IMR-90 (cell line): ENCODE measurements at regions not wholly inside any gene's neighbourhood (a gene's known extent, or its start where the extent isn't known, plus 50 kb on each side); places are given as distances from the start of the nearest gene placed in this dataset.
A peak's percentile ranks its signal among the peaks of the same experiment; 100 is the strongest.

Experiments used
- ATAC-seq: fragments of 200-7000 bp; cut with Tn5 transposase; 2 replicates; pipeline ENCODE4 v1.9.1; 2020; ENCODE audit warnings: low read depth, mild to moderate bottlenecking, moderate library complexity
- BruUV-seq: library from RNA; stranded (reverse); fragments of 400-500 nt; replicated peaks from 2 replicates; lab custom pipeline; 2021; lab: Mats Ljungman, UMichigan
- CTCF ChIA-PET: fragments of 300-600 bp; formaldehyde crosslinking; extraction: SDS; loops from one replicate; lab custom pipeline; 2021; ENCODE audit warnings: antibody characterized with exemption; lab: Yijun Ruan, JAX
- POLR2A ChIA-PET: fragments of 300-600 bp; sonication (Branson Sonifier 250); formaldehyde crosslinking; loops from one replicate; lab custom pipeline; 2022; ENCODE audit warnings: antibody characterized with exemption; ENCODE audit not compliant: unreplicated experiment; lab: Charles Lee
- DNase-seq: peaks from one replicate; pipeline ENCODE4 v3.0.0; 2013
- H2AFZ ChIP-seq: replicated peaks from 2 replicates; pipeline ENCODE3; 2013; ENCODE audit warnings: low read length, mild to moderate bottlenecking; ENCODE audit not compliant: poor library complexity
- H2AK5ac ChIP-seq: 2 replicates; pipeline ENCODE4 v1.6.1; 2013; ENCODE audit warnings: low read depth, low read length, inconsistent platforms
- H2AK9ac ChIP-seq: replicated peaks from 2 replicates; pipeline ENCODE3; 2013; ENCODE audit warnings: mild to moderate bottlenecking, low read depth, low read length, moderate library complexity; ENCODE audit not compliant: poor library complexity
- H2BK120ac ChIP-seq: 2 replicates; pipeline ENCODE4 v1.6.1; 2013; ENCODE audit warnings: low read depth, low read length, inconsistent platforms
- H2BK15ac ChIP-seq: 3 replicates; pipeline ENCODE4 v1.6.1; 2013; ENCODE audit warnings: low read depth, low read length, inconsistent platforms
- H2BK20ac ChIP-seq: 2 replicates; pipeline ENCODE4 v1.6.1; 2013; ENCODE audit warnings: low read depth, mild to moderate bottlenecking, inconsistent platforms, low read length, moderate library complexity
- H2BK5ac ChIP-seq: 2 replicates; pipeline ENCODE4 v1.6.1; 2013; ENCODE audit warnings: mild to moderate bottlenecking, low read depth, low read length, inconsistent platforms; ENCODE audit not compliant: poor library complexity, severe bottlenecking
- H3K14ac ChIP-seq: replicated peaks from 2 replicates; pipeline ENCODE4 v1.6.1; 2013; ENCODE audit warnings: low read depth, low read length, inconsistent platforms
- H3K18ac ChIP-seq: 2 replicates; pipeline ENCODE4 v1.6.1; 2013; ENCODE audit warnings: low read depth, low read length, control low read depth
- H3K23ac ChIP-seq: 2 replicates; pipeline ENCODE4 v1.6.1; 2013; ENCODE audit warnings: low read depth, low read length, inconsistent platforms
- H3K27ac ChIP-seq: 2 replicates; pipeline ENCODE4 v1.5.1; 2013; ENCODE audit warnings: mild to moderate bottlenecking, control low read depth, low read length; ENCODE audit not compliant: insufficient read depth
- H3K27me3 ChIP-seq: 2 replicates; pipeline ENCODE4 v1.6.1; 2013; ENCODE audit warnings: low read length; ENCODE audit not compliant: control insufficient read depth, insufficient read depth
- H3K36me3 ChIP-seq: 2 replicates; pipeline ENCODE4 v1.6.1; 2013; ENCODE audit warnings: low read length, mixed read lengths; ENCODE audit not compliant: control insufficient read depth, insufficient read depth
- H3K4ac ChIP-seq: 2 replicates; pipeline ENCODE4 v1.6.1; 2013; ENCODE audit warnings: low read depth, low read length, inconsistent platforms
- H3K4me1 ChIP-seq: 2 replicates; pipeline ENCODE4 v1.6.1; 2013; ENCODE audit warnings: low read length, mixed read lengths; ENCODE audit not compliant: control insufficient read depth, insufficient read depth
- H3K4me2 ChIP-seq: 2 replicates; pipeline ENCODE4 v1.6.1; 2013; ENCODE audit warnings: low read depth, mild to moderate bottlenecking, control low read depth, low read length, moderate library complexity
- H3K4me3 ChIP-seq: 2 replicates; pipeline ENCODE4 v1.5.1; 2013; ENCODE audit warnings: low read depth, mild to moderate bottlenecking, control low read depth, low read length, moderate library complexity; ENCODE audit not compliant: insufficient read depth
- H3K56ac ChIP-seq: 2 replicates; pipeline ENCODE4 v1.6.1; 2013; ENCODE audit warnings: low read length, inconsistent platforms; ENCODE audit not compliant: insufficient read depth; ENCODE audit errors: extremely low read depth
- H3K79me1 ChIP-seq, 2 experiments: 2 replicates each; pipeline ENCODE4 v1.6.1; 2013; ENCODE audit warnings: low read length in 2 of 2, inconsistent platforms in 1 of 2, low read depth in 1 of 2
- H3K9ac ChIP-seq: 2 replicates; pipeline ENCODE4 v1.6.1; 2013; ENCODE audit warnings: low read depth, low read length, control low read depth
- H3K9me1 ChIP-seq: 2 replicates; pipeline ENCODE4 v1.6.1; 2013; ENCODE audit warnings: low read length, inconsistent platforms; ENCODE audit not compliant: insufficient read depth
- H3K9me3 ChIP-seq: 2 replicates; pipeline ENCODE4 v1.6.1; 2013; ENCODE audit warnings: low read length; ENCODE audit not compliant: control insufficient read depth, insufficient read depth
- H4K20me1 ChIP-seq: 2 replicates; pipeline ENCODE4 v1.6.1; 2013; ENCODE audit warnings: low read length, inconsistent platforms; ENCODE audit not compliant: insufficient read depth
- H4K5ac ChIP-seq: 2 replicates; pipeline ENCODE4 v1.6.1; 2013; ENCODE audit warnings: mild to moderate bottlenecking, low read depth, low read length, control low read depth
- H4K8ac ChIP-seq, 2 experiments: 2 replicates each; pipeline ENCODE4 v1.6.1; 2013; ENCODE audit warnings: low read depth in 2 of 2, low read length in 2 of 2, control low read depth in 1 of 2, inconsistent platforms in 1 of 2
- H4K91ac ChIP-seq: 2 replicates; pipeline ENCODE4 v1.6.1; 2013; ENCODE audit warnings: low read depth, low read length, inconsistent platforms; ENCODE audit not compliant: insufficient read depth
- POLR2A ChIP-seq: IDR thresholded peaks from 2 replicates; pipeline ENCODE4 v1.6.1; 2012; ENCODE audit warnings: mild to moderate bottlenecking, low read depth, low read length
- WGBS, 2 experiments: methylation state at CpG; one replicate each; pipeline versions ENCODE4 v1.1.5 to v1.1.7; 2013; ENCODE audit warnings: missing lambda C conversion rate in 2 of 2; ENCODE audit not compliant: insufficient read length in 1 of 2; ENCODE audit errors: extremely low coverage in 2 of 2; 5-methylcytosine and 5-hydroxymethylcytosine counted together
- dilution Hi-C: fragments of 300-500 bp; cut with HindIII; formaldehyde crosslinking; loops from one replicate; pipeline ENCODE4 v1.14.3; 2018; ENCODE audit warnings: low sequenced_read_pairs; ENCODE audit not compliant: unreplicated experiment
- in situ Hi-C: fragments of 300-500 bp; cut with MboI; formaldehyde crosslinking; loops from 3 replicates; pipeline ENCODE4 v1.14.3; 2019; ENCODE audit warnings: low sequenced_read_pairs, inconsistent platforms, mixed read lengths
- intact Hi-C: fragments of 100-400 bp; cut with micrococcal nuclease; formaldehyde crosslinking; loops from 2 replicates; pipeline ENCODE4 v1.10.0; 2022
- TF ChIP-seq, protein P1 (sequence below): fragments of 150-350 bp; IDR thresholded peaks from 2 replicates; pipeline ENCODE4 v1.6.1; 2017; ENCODE audit warnings: mild to moderate bottlenecking, antibody characterized with exemption, low read length, low read depth

- no peak overlapping the region for H2BK120ac ChIP-seq
- H4K91ac ChIP-seq = no peak overlapping the region
- dilution Hi-C loops (no loop called here), intact Hi-C loops (no loop called here), in situ Hi-C loops (no loop called here)
- H2BK5ac ChIP-seq = no peak overlapping the region
- no peak overlapping the region for H2BK20ac ChIP-seq
- ChIA-PET CTCF (no interaction called here), POLR2A (no interaction called here)
- no peak overlapping the region for H3K27ac ChIP-seq
- H4K20me1 ChIP-seq = no peaks in the 10 kb centered on the region
- H3K9ac ChIP-seq = no peak overlapping the region
- no peaks in the 10 kb centered on the region for H3K36me3 ChIP-seq
- H2AK9ac ChIP-seq = no peak overlapping the region
- no peak for ATAC-seq
- no peaks in the 10 kb centered on the region; the same call in 1 of the 2 replicates for H3K27me3 ChIP-seq
- no peak overlapping the region for H3K23ac ChIP-seq
- H4K8ac ChIP-seq = no peak overlapping the region
- no CpG with 5 or more reads among the region's 5 CpGs for WGBS, 2 experiments
- no peak overlapping the region for H3K4me3 ChIP-seq
- H3K18ac ChIP-seq = no peak overlapping the region
- no peaks in the 10 kb centered on the region for H3K79me1 ChIP-seq
- no peak overlapping the region for H3K4ac ChIP-seq
- no peaks in the 10 kb centered on the region for H3K9me3 ChIP-seq
- H3K9me1 ChIP-seq = no peaks in the 10 kb centered on the region
- no TSS peak for BruUV-seq
- H3K14ac ChIP-seq = no peak overlapping the region
- no peak for TF ChIP-seq POLR2A
- TF ChIP-seq, protein P1, sequence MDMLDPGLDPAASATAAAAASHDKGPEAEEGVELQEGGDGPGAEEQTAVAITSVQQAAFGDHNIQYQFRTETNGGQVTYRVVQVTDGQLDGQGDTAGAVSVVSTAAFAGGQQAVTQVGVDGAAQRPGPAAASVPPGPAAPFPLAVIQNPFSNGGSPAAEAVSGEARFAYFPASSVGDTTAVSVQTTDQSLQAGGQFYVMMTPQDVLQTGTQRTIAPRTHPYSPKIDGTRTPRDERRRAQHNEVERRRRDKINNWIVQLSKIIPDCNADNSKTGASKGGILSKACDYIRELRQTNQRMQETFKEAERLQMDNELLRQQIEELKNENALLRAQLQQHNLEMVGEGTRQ = no peak
- no peak overlapping the region for H2AK5ac ChIP-seq
- H3K4me1 ChIP-seq = no peaks in the 10 kb centered on the region
- peak overlapping the region; percentile 15 for H2AFZ ChIP-seq
- DNase-seq = no peak
- no peak overlapping the region for H3K4me2 ChIP-seq
- no peak overlapping the region for H4K5ac ChIP-seq
- H3K56ac ChIP-seq = no peak overlapping the region
- H2BK15ac ChIP-seq = no peak overlapping the region
These were observed 248.5 kb downstream of the HAUS1 start for GRCh38 chr18:46352520-46353250.
